GM23338 (cell line): ENCODE measurements at regions not wholly inside any gene's neighbourhood (a gene's known extent, or its start where the extent isn't known, plus 50 kb on each side); places are given as distances from the start of the nearest gene placed in this dataset.

ENCODE experiments used
- ATAC-seq: fragments of 200-7000 bp; cut with Tn5 transposase; 3 replicates; pipeline ENCODE4 v1.9.1; 2020
- DNase-seq: peaks from one replicate; pipeline ENCODE4 v3.0.0-alpha.2; 2015; ENCODE audit warnings: low spot score
- H2AFZ ChIP-seq: fragments of 200-600 bp; sonication (generic); 2 replicates; pipeline ENCODE4 v1.8.0; 2016; ENCODE audit warnings: antibody characterized with exemption, mild to moderate bottlenecking, moderate library complexity
- H3F3A ChIP-seq: fragments of 200-600 bp; sonication (generic); replicated peaks from 2 replicates; pipeline ENCODE4 v1.8.0; 2017; ENCODE audit warnings: antibody characterized with exemption, mixed run types, low read depth
- H3K27ac ChIP-seq: fragments of 200-600 bp; sonication (generic); 2 replicates; pipeline ENCODE4 v1.6.1; 2016; ENCODE audit warnings: low read depth
- H3K27me3 ChIP-seq: fragments of 200-600 bp; sonication (generic); 2 replicates; pipeline ENCODE4 v1.8.0; 2016; ENCODE audit warnings: mild to moderate bottlenecking, mixed run types, moderate library complexity; ENCODE audit not compliant: insufficient read depth
- H3K36me3 ChIP-seq: fragments of 200-600 bp; sonication (generic); 2 replicates; pipeline ENCODE4 v1.8.0; 2016; ENCODE audit warnings: mild to moderate bottlenecking; ENCODE audit not compliant: insufficient read depth
- H3K4me1 ChIP-seq: fragments of 200-600 bp; sonication (generic); 2 replicates; pipeline ENCODE4 v1.8.0; 2016; ENCODE audit warnings: mild to moderate bottlenecking, moderate library complexity; ENCODE audit not compliant: insufficient read depth
- H3K4me2 ChIP-seq: fragments of 200-600 bp; sonication (generic); 2 replicates; pipeline ENCODE4 v1.7.1; 2017; ENCODE audit warnings: mixed run types
- H3K4me3 ChIP-seq: fragments of 200-600 bp; sonication (generic); 2 replicates; pipeline ENCODE4 v1.6.1; 2016; ENCODE audit warnings: mixed run types
- H3K79me2 ChIP-seq: fragments of 200-600 bp; sonication (generic); replicated peaks from 2 replicates; pipeline ENCODE4 v1.8.0; 2017; ENCODE audit warnings: mild to moderate bottlenecking; ENCODE audit not compliant: insufficient read depth
- H3K9me2 ChIP-seq: fragments of 200-600 bp; sonication (generic); 2 replicates; pipeline ENCODE4 v1.8.0; 2017; ENCODE audit not compliant: insufficient read depth
- H4K20me1 ChIP-seq: fragments of 200-600 bp; sonication (generic); replicated peaks from 2 replicates; pipeline ENCODE4 v1.8.0; 2017; ENCODE audit warnings: mild to moderate bottlenecking; ENCODE audit not compliant: insufficient read depth
- H3K27ac Mint-ChIP-seq: 2 replicates; pipeline ENCODE4 v1.8.0; 2020; ENCODE audit warnings: inconsistent platforms, mild to moderate bottlenecking, moderate library complexity, mixed read lengths
- H3K27me3 Mint-ChIP-seq: 3 replicates; pipeline ENCODE4 v1.8.0; 2022; ENCODE audit warnings: low read depth, mild to moderate bottlenecking, moderate library complexity, mixed read lengths, inconsistent platforms; ENCODE audit not compliant: insufficient read depth, poor library complexity
- H3K36me3 Mint-ChIP-seq: 3 replicates; pipeline ENCODE4 v1.8.0; 2021; ENCODE audit warnings: low read depth, mild to moderate bottlenecking, inconsistent platforms, moderate library complexity, mixed read lengths
- H3K4me1 Mint-ChIP-seq: 3 replicates; pipeline ENCODE4 v1.8.0; 2020; ENCODE audit warnings: mild to moderate bottlenecking, inconsistent platforms, mixed read lengths
- H3K4me3 Mint-ChIP-seq: 3 replicates; pipeline ENCODE4 v1.8.0; 2021; ENCODE audit warnings: moderate library complexity, mild to moderate bottlenecking, inconsistent platforms, mixed read lengths
- H3K9me3 Mint-ChIP-seq: 3 replicates; pipeline ENCODE4 v1.8.0; 2020; ENCODE audit warnings: moderate library complexity, mild to moderate bottlenecking, inconsistent platforms, mixed read lengths
- CREB1 ChIP-seq: fragments of 250-450 bp; sonication (Bioruptor Pico); IDR thresholded peaks from 2 replicates; pipeline ENCODE4 v1.5.0; 2020; ENCODE audit warnings: low read depth, mild to moderate bottlenecking, moderate library complexity
- ETS1 ChIP-seq: IDR thresholded peaks from 2 replicates; pipeline ENCODE4 v1.6.1; 2016; ENCODE audit warnings: antibody characterized with exemption
- EZH2 ChIP-seq: fragments of 200-600 bp; sonication (generic); IDR thresholded peaks from one replicate; pipeline ENCODE4 v1.8.0; 2017; ENCODE audit warnings: antibody characterized with exemption, mild to moderate bottlenecking, low read depth; ENCODE audit not compliant: unreplicated experiment
- NANOG ChIP-seq: IDR thresholded peaks from 2 replicates; pipeline ENCODE4 v1.6.1; 2016; ENCODE audit warnings: antibody characterized with exemption, borderline replicate concordance
- POLR2AphosphoS5 ChIP-seq: IDR thresholded peaks from 2 replicates; pipeline ENCODE4 v1.6.1; 2016; ENCODE audit warnings: antibody characterized with exemption, low read depth
- REST ChIP-seq: IDR thresholded peaks from one replicate; pipeline ENCODE4 v1.6.1; 2018; ENCODE audit warnings: antibody characterized with exemption; ENCODE audit not compliant: unreplicated experiment
- STAT1 ChIP-seq: IDR thresholded peaks from one replicate; pipeline ENCODE4 v1.6.1; 2016; ENCODE audit warnings: antibody characterized with exemption; ENCODE audit not compliant: unreplicated experiment
- ZNF114 ChIP-seq: fragments of 250-450 bp; sonication (Bioruptor Pico); IDR thresholded peaks from 2 replicates; pipeline ENCODE4 v1.5.0; 2020; ENCODE audit warnings: mild to moderate bottlenecking, moderate library complexity
- ZNF331 ChIP-seq: fragments of 250-450 bp; sonication (Bioruptor Pico); IDR thresholded peaks from 2 replicates; pipeline ENCODE4 v1.5.0; 2020; ENCODE audit warnings: low read depth, mild to moderate bottlenecking, moderate library complexity

- TF ChIP-seq REST = no peak
- TF ChIP-seq ZNF331 (CRISPR knock-in tag) = no peak
- no peak for TF ChIP-seq CREB1
- no peak for TF ChIP-seq NANOG
- no peak for TF ChIP-seq ETS1
These were observed 64.6 kb upstream of the LMO3 start (continued) for GRCh38 chr12:16670456-16671050.

- H3K4me1 Mint-ChIP-seq = peaks cover 9% of the 10 kb centered on the region; the same call in 2 of the 3 replicates
- Histone ChIP-seq H3K4me2 (no peak overlapping the region), H3K27ac (no peak overlapping the region), H4K20me1 (no peaks in the 10 kb centered on the region), H3K9me2 (no peaks in the 10 kb centered on the region), H3K36me3 (no peaks in the 10 kb centered on the region), H3K79me2 (no peaks in the 10 kb centered on the region), H3F3A (no peaks in the 10 kb centered on the region), H3K27me3 (no peaks in the 10 kb centered on the region), H3K4me3 (no peak overlapping the region), H2AFZ (no peak overlapping the region), H3K4me1 (peaks cover 14% of the 10 kb centered on the region; the same call in 1 of the 2 replicates)
- H3K9me3 Mint-ChIP-seq = no peaks in the 10 kb centered on the region
- no peaks in the 10 kb centered on the region for H3K27me3 Mint-ChIP-seq
- H3K27ac Mint-ChIP-seq = no peak overlapping the region
- no peak overlapping the region for H3K4me3 Mint-ChIP-seq
- no peak for ATAC-seq
- H3K36me3 Mint-ChIP-seq = no peaks in the 10 kb centered on the region
- DNase-seq = no peak
- TF ChIP-seq ZNF331 (CRISPR knock-in tag) (no peak), ETS1 (no peak)
These were observed 63.8 kb upstream of the LMO3 start for GRCh38 chr12:16669756-16670155.

- DNase-seq = peak; percentile 40
- H3K4me3 ChIP-seq = no peak overlapping the region
- peaks cover 14% of the 10 kb centered on the region; the same call in 1 of the 2 replicates for H3K4me1 ChIP-seq
- H3K27me3 ChIP-seq = no peaks in the 10 kb centered on the region
- H4K20me1 ChIP-seq = no peaks in the 10 kb centered on the region
- no peaks in the 10 kb centered on the region for H3K9me2 ChIP-seq
- no peaks in the 10 kb centered on the region for H3K79me2 ChIP-seq
- no peak overlapping the region for H3K27ac Mint-ChIP-seq
- H3K4me2 ChIP-seq = no peak overlapping the region
- H3K4me1 Mint-ChIP-seq = peaks cover 9% of the 10 kb centered on the region; the same call in 2 of the 3 replicates
- H3K36me3 Mint-ChIP-seq = no peaks in the 10 kb centered on the region
- no peak overlapping the region for H3K27ac ChIP-seq
- H3K27me3 Mint-ChIP-seq = no peaks in the 10 kb centered on the region
- ATAC-seq = peak; percentile 77
- H3K9me3 Mint-ChIP-seq = no peaks in the 10 kb centered on the region
- H3F3A ChIP-seq = no peaks in the 10 kb centered on the region
- no peak overlapping the region for H3K4me3 Mint-ChIP-seq
- TF ChIP-seq ZNF114 (CRISPR knock-in tag) (no peak), NANOG (no peak), STAT1 (no peak), POLR2AphosphoS5 (no peak), EZH2 (no peak)
- no peak overlapping the region for H2AFZ ChIP-seq
- no peaks in the 10 kb centered on the region for H3K36me3 ChIP-seq
These were observed 62.2 kb upstream of the LMO3 start for GRCh38 chr12:16668198-16668597.
